Gastrocnemius medialis (tissue), 4 donors: ENCODE measurements at regions not wholly inside any gene's neighbourhood (a gene's known extent, or its start where the extent isn't known, plus 50 kb on each side); places are given as distances from the start of the nearest gene placed in this dataset.

Experiments used
- CTCF ChIP-seq, 5 experiments: fragments of 450-650 bp in 3 of 5; fragments of 200-600 bp in 2 of 5; sonication (generic) in 2 of 5; IDR thresholded peaks in 4 of 5; conservative IDR thresholded peaks in 1 of 5; 1 replicate in 4 of 5; 2 replicates in 1 of 5; pipeline ENCODE4 v1.5.1; 2016 to 2019; ENCODE audit warnings: antibody characterized with exemption in 5 of 5, mild to moderate bottlenecking in 3 of 5, moderate library complexity in 3 of 5
- POLR2A ChIP-seq, 2 donors: fragments of 450-650 bp; IDR thresholded peaks; one replicate each; pipeline ENCODE4 v1.6.1; 2017; ENCODE audit warnings: antibody characterized with exemption in 2 of 2, mild to moderate bottlenecking in 2 of 2, moderate library complexity in 2 of 2

- TF ChIP-seq CTCF (IDR thresholded peaks at IDR 0.05 in 4 of 5, conservative IDR thresholded peaks at IDR 0.05 in 1 of 5) (no peak), POLR2A (IDR thresholded peaks at IDR 0.05) (no peak)
These were observed 149.5 kb upstream of the RBBP8 start for GRCh38 chr18:22783662-22784076.
